ENCODE measurements at regions not wholly inside any gene's neighbourhood (a gene's known extent, or its start where the extent isn't known, plus 50 kb on each side); places are given as distances from the start of the nearest gene placed in this dataset.

DNA sequence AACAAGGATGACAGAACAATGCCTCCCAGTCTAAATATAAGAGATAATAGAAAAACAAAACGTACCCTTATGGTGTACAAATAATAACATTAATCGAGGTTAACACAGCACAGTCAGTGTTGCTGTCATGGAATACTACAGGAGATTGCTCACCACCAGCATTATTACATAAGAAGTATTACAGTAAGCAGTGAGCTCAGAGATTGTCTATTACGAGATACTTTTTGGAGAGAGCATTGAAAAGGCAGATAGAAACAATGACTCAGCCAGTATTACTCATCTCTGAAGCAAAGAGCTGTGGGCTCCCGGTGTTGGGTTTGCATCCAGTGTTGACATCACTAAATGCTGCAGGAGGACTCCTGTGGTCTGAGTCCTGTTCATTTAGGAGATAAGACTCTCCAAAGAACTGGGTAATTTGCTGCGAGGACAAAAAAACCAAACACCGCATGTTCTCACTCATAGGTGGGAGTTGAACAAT lies 191.9 kb upstream of the SEMA6A start:
- Histone ChIP-seq H3K36me3 (no peaks in the 10 kb centered on the region), H3K27me3 (ENCODE audit: low read depth) (no peaks in the 10 kb centered on the region), H3K27ac (replicated peaks) (no peak overlapping the region), H3K4me3 (no peak overlapping the region), H3K4me1 (peaks cover 10% of the 10 kb centered on the region), H3K9me3 (replicated peaks) (no peaks in the 10 kb centered on the region)
- DNase-seq: no peak
- intact Hi-C loops (cut with micrococcal nuclease): no loop called here
- TF ChIP-seq, protein P1, sequence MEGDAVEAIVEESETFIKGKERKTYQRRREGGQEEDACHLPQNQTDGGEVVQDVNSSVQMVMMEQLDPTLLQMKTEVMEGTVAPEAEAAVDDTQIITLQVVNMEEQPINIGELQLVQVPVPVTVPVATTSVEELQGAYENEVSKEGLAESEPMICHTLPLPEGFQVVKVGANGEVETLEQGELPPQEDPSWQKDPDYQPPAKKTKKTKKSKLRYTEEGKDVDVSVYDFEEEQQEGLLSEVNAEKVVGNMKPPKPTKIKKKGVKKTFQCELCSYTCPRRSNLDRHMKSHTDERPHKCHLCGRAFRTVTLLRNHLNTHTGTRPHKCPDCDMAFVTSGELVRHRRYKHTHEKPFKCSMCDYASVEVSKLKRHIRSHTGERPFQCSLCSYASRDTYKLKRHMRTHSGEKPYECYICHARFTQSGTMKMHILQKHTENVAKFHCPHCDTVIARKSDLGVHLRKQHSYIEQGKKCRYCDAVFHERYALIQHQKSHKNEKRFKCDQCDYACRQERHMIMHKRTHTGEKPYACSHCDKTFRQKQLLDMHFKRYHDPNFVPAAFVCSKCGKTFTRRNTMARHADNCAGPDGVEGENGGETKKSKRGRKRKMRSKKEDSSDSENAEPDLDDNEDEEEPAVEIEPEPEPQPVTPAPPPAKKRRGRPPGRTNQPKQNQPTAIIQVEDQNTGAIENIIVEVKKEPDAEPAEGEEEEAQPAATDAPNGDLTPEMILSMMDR (IDR thresholded peaks at IDR 0.05; ENCODE audit: borderline replicate concordance): no peak

DNA sequence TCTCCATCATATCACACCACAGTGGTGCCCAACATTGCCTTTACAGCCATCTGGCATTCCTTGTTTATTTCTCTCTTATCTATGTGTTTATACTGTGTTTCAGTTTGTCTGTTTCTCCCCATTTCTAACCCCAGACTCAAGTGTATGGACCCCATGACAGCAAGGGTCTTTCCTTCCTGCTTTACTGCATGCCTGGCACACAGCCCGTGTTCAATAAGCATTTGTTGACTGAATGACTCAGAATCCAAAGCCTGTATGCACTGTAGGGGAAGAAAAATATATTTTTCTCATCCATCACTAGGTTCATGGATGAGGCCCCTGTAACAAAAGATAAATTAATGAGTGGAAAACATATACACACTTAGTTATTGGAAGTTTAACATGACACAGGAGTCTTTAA lies 190.8 kb upstream of the SEMA6A start:
- H3K36me3 ChIP-seq: no peaks in the 10 kb centered on the region
- intact Hi-C loops (cut with micrococcal nuclease): no loop called here
- no peak overlapping the region for H3K4me3 ChIP-seq
- H3K27ac ChIP-seq (replicated peaks): no peak overlapping the region
- H3K9me3 ChIP-seq (replicated peaks): no peaks in the 10 kb centered on the region
- no peaks in the 10 kb centered on the region for H3K4me1 ChIP-seq
- TF ChIP-seq, protein P1 (IDR thresholded peaks at IDR 0.05; ENCODE audit: borderline replicate concordance): no peak
- H3K27me3 ChIP-seq (ENCODE audit: low read depth): no peaks in the 10 kb centered on the region
- no peak for DNase-seq

DNA sequence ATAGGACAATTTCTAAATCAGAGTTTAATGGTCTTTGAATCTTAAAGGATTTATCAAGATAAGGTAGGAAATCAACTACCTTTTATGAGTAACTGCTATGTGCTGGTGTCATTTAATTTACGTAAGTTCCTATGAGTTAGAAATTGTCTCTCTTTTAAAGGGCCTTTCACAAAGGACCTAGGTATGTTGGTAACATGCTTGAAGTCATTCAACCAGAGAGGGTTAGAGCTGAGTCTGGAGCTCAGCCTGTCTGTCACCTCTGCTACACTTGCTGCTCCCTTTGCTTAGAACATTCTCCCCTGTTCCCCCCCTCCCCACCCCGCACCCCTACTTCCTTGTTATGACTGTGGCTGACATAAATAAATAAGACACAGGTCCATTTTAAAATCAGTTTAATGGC lies 190.3 kb upstream of the SEMA6A start:
- Histone ChIP-seq H3K27me3 (ENCODE audit: low read depth) (no peaks in the 10 kb centered on the region), H3K4me3 (no peak overlapping the region), H3K27ac (replicated peaks) (no peak overlapping the region), H3K36me3 (no peaks in the 10 kb centered on the region), H3K4me1 (no peaks in the 10 kb centered on the region), H3K9me3 (replicated peaks) (no peaks in the 10 kb centered on the region)
- intact Hi-C loops (cut with micrococcal nuclease): no loop called here
- TF ChIP-seq, protein P1 (IDR thresholded peaks at IDR 0.05; ENCODE audit: borderline replicate concordance): no peak
- no peak for DNase-seq

DNA sequence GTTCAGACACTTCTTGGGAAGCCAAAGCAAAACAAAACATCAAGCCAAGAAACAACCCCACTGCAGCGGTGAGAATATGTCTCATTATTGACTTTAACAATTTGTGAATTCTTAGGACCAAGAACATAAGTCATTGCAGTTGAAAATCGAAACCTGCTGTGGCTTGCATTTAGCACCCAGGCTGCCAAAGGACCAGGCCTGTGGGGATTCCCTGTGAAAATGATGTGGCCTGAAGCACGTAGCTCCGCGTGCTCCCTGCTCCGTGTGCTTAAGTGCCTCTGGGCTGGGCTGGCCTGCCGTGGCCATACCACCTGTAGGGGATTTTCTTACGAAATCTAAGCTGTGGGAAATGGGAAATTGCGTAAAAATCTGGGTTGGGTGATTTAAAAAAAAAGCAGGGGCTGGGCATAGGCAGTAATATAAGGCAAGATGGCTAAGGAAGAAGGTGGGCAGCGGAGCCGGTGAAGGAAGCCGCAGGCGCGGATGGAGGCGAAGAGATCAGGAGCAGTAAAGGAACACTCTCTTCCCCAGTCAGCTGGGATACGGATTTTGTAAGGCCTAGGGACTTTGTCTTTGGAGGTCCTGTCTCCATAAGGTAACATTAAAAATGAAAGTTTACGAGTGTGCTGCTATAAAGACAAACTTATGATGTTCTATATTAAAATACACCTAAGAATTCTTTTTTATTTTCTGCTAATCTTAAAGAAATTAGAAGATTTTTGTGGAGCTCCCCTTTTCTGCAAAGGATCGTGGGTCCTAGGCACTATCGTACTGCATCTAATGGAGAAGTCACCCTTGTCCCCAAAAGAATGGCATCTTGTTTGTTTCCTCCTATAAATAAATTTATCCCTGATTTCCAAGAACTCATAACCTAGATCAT lies 189.6 kb upstream of the SEMA6A start:
- TF ChIP-seq, protein P1 (IDR thresholded peaks at IDR 0.05; ENCODE audit: borderline replicate concordance): no peak
- no peak overlapping the region for H3K27ac ChIP-seq (replicated peaks)
- H3K4me1 ChIP-seq: no peaks in the 10 kb centered on the region
- no peaks in the 10 kb centered on the region for H3K36me3 ChIP-seq
- H3K4me3 ChIP-seq: no peak overlapping the region
- H3K9me3 ChIP-seq (replicated peaks): no peaks in the 10 kb centered on the region
- no peaks in the 10 kb centered on the region for H3K27me3 ChIP-seq (ENCODE audit: low read depth)
- intact Hi-C loops (cut with micrococcal nuclease): no loop called here
- DNase-seq: no peak

DNA sequence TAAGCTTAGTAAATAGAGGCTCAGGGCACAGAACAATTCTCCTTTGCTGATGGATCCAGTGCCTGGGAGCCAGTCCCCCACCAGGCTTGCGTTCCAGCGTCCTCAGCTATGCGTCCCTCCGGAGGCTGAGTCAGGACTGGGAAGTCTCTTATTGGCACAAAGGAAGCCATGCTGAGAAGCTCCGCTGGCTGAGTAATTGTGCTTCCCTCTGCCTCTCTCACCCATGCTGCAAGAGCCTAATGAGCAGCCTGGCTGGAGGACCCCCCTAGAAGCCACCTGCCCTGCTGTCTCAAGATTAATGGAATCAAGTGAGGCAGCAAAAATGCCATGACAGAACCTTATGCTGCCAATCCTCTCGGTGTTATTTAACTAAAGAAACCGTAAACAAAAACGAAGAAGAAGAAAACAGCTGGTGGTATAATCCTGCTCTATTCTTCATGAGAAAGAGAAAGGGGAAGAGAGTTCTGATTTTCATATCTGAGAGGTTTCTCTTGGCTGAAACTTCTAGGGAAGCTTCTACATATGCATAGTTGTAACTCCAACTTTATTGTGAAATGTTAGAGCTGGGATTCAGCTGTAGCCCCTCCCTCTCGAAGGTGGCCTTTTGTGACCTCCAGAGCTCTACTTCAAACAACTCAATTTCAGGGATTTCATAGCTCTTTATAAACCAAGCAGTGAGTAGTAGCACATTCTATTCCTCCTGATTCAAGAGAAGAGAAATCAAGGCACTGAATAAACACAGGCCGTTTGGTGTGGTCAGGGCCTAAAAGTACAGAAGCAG lies 185.4 kb upstream of the SEMA6A start:
- Histone ChIP-seq H3K9me3 (replicated peaks) (no peaks in the 10 kb centered on the region), H3K4me3 (no peak overlapping the region), H3K27me3 (ENCODE audit: low read depth) (no peaks in the 10 kb centered on the region), H3K36me3 (no peaks in the 10 kb centered on the region), H3K27ac (replicated peaks) (no peak overlapping the region), H3K4me1 (no peaks in the 10 kb centered on the region)
- TF ChIP-seq, protein P1 (IDR thresholded peaks at IDR 0.05; ENCODE audit: borderline replicate concordance): no peak
- DNase-seq: no peak
- intact Hi-C loops (cut with micrococcal nuclease): no loop called here

All from left ventricle myocardium inferior (tissue), 1 donor.